Astrocyte of the spinal cord (primary cell): ENCODE measurements at regions not wholly inside any gene's neighbourhood (a gene's known extent, or its start where the extent isn't known, plus 50 kb on each side); places are given as distances from the start of the nearest gene placed in this dataset.

Source experiments
- DNase-seq: peaks from one replicate; pipeline ENCODE4 v3.0.0; 2011; ENCODE audit warnings: low read depth, low spot score
- H3K4me3 ChIP-seq: 2 replicates; pipeline ENCODE4 v1.5.1; 2011; ENCODE audit warnings: low read depth, mild to moderate bottlenecking, low read length, moderate library complexity
- in situ Hi-C: cut with HindIII; loops from 2 replicates; pipeline ENCODE4 v1.10.0; 2017; ENCODE audit warnings: low sequenced_read_pairs
- TF ChIP-seq, protein P1 (sequence below): IDR thresholded peaks from 2 replicates; pipeline ENCODE4 v1.5.1; 2012; ENCODE audit warnings: low read depth, mild to moderate bottlenecking, low read length, inconsistent platforms

DNA sequence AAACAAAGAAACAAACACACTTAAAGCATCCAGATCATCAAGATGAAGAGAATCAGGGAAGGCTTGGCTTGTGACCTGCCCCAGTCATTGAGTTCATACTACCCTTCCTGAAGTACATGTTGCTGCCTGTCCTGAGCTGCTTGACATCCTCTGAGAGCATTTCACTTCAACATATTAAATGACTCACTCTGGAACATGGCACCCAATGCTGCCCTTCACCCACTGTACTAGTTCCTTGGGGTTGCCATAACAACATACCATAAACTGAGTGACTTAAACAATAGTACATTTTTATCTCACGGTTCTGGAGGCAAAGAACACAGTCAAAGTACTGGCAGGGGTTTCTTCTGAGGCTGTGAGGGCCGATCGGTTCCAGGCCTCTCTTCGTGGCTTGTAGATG lies 371.3 kb downstream of the RNF144A start:
- no peak overlapping the region for H3K4me3 ChIP-seq
- in situ Hi-C loops = no loop called here
- DNase-seq = no peak
- TF ChIP-seq, protein P1, sequence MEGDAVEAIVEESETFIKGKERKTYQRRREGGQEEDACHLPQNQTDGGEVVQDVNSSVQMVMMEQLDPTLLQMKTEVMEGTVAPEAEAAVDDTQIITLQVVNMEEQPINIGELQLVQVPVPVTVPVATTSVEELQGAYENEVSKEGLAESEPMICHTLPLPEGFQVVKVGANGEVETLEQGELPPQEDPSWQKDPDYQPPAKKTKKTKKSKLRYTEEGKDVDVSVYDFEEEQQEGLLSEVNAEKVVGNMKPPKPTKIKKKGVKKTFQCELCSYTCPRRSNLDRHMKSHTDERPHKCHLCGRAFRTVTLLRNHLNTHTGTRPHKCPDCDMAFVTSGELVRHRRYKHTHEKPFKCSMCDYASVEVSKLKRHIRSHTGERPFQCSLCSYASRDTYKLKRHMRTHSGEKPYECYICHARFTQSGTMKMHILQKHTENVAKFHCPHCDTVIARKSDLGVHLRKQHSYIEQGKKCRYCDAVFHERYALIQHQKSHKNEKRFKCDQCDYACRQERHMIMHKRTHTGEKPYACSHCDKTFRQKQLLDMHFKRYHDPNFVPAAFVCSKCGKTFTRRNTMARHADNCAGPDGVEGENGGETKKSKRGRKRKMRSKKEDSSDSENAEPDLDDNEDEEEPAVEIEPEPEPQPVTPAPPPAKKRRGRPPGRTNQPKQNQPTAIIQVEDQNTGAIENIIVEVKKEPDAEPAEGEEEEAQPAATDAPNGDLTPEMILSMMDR = no peak

DNA sequence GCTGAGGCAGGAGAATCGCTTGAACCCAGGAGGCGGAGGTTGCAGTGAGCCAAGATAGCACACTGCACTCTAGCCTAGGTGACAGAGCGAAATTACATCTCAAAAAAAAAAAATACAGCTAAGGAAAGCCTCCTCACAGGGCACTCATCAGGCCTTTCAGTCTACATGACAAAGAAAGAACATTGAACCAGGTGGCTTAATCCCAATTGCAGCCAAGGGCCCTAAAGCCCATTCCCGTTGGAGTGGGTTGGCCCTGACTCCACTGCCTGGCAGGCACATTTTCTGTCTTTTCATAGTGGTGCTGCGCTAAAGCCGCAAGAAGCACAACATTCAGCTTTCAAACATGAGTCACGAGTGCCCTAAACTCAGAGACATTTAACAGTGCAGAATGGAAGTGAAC lies 372.5 kb downstream of the RNF144A start:
- DNase-seq = no peak
- H3K4me3 ChIP-seq = no peak overlapping the region
- TF ChIP-seq, protein P1 = no peak
- in situ Hi-C loops = no loop called here

- in situ Hi-C loops = no loop called here
- DNase-seq = no peak
- no peak overlapping the region for H3K4me3 ChIP-seq
- TF ChIP-seq, protein P1 = no peak
These were observed 375.0 kb downstream of the RNF144A start for GRCh38 chr2:7292154-7292691.

- no peak overlapping the region for H3K4me3 ChIP-seq
- TF ChIP-seq, protein P1 = no peak
- DNase-seq = no peak
- in situ Hi-C loops = no loop called here
These were observed 392.4 kb downstream of the RNF144A start for GRCh38 chr2:7309582-7309981.

DNA sequence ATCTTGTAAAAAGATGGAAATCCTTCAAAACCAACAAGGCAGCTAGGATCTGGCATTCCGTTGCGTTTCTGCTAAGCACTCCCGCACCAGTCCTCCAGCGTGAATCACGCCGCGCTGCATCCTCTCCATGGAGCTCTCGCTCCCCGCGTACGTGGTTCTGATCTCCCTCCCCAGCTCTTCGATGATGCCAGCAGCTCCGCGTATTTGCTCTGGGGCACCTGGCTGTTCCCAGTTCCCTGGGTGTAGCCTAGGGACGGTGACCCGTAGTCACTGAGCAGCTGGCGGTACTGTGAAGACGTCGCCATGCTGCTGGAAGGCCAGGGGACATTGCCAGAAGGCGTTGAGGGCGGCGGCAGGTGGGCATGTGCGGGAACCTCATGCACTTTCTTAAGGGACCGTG lies 407.5 kb downstream of the RNF144A start:
- DNase-seq = no peak
- TF ChIP-seq, protein P1 = no peak
- no peak overlapping the region for H3K4me3 ChIP-seq
- in situ Hi-C loops = no loop called here

GRCh38 chr2:7325186-7325585 lies 408.0 kb downstream of the RNF144A start:
- H3K4me3 ChIP-seq = no peak overlapping the region
- DNase-seq = no peak
- TF ChIP-seq, protein P1 = no peak
- in situ Hi-C loops = no loop called here

- TF ChIP-seq, protein P1 = no peak
- in situ Hi-C loops = no loop called here
- no peak for DNase-seq
- no peak overlapping the region for H3K4me3 ChIP-seq
These were observed 412.3 kb downstream of the RNF144A start for GRCh38 chr2:7329465-7329864.
